Erythroblast (primary cell): ENCODE measurements at regions not wholly inside any gene's neighbourhood (a gene's known extent, or its start where the extent isn't known, plus 50 kb on each side); places are given as distances from the start of the nearest gene placed in this dataset.

Experiments
- GATA1 ChIP-seq: IDR thresholded peaks from 2 replicates; pipeline ENCODE4 v1.6.1; 2011; ENCODE audit warnings: low read depth, mild to moderate bottlenecking, control low read depth, low read length, moderate library complexity
- POLR2A ChIP-seq: IDR thresholded peaks from 2 replicates; pipeline ENCODE4 v1.6.1; 2011; ENCODE audit warnings: mild to moderate bottlenecking, low read length

GRCh38 chr2:39517102-39517436, 80.0 kb upstream of the MAP4K3 start:
- TF ChIP-seq POLR2A, result no peak
- TF ChIP-seq GATA1, result no peak
